ENCODE measurements at regions not wholly inside any gene's neighbourhood (a gene's known extent, or its start where the extent isn't known, plus 50 kb on each side); places are given as distances from the start of the nearest gene placed in this dataset.

DNA sequence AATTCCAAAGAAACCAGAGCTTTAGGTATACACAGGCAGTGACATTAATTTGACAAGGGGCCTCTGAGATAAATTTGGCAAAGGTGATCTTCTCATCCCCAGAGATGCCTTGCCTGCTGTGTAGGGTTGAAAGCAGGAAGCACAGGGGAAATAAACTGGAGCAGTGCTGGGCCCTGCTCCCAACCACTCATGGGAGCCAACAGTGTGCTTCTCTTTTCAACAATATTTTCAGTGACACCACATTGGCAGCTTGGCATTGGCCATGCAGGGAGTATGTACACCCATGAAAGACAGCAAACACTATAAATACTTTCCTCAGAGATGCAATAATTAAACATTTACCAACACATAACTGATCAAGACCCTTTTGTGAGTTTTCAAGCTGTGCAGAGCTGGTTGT, 90.7 kb upstream of the F13A1 start:
- H3K4me3 Mint-ChIP-seq (ENCODE audit: unreplicated experiment): no peak overlapping the region
- TF ChIP-seq, protein P1, sequence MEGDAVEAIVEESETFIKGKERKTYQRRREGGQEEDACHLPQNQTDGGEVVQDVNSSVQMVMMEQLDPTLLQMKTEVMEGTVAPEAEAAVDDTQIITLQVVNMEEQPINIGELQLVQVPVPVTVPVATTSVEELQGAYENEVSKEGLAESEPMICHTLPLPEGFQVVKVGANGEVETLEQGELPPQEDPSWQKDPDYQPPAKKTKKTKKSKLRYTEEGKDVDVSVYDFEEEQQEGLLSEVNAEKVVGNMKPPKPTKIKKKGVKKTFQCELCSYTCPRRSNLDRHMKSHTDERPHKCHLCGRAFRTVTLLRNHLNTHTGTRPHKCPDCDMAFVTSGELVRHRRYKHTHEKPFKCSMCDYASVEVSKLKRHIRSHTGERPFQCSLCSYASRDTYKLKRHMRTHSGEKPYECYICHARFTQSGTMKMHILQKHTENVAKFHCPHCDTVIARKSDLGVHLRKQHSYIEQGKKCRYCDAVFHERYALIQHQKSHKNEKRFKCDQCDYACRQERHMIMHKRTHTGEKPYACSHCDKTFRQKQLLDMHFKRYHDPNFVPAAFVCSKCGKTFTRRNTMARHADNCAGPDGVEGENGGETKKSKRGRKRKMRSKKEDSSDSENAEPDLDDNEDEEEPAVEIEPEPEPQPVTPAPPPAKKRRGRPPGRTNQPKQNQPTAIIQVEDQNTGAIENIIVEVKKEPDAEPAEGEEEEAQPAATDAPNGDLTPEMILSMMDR (IDR thresholded peaks at IDR 0.05; ENCODE audit: partially characterized antibody, unreplicated experiment): no peak
- no peaks in the 10 kb centered on the region for H3K9me3 Mint-ChIP-seq (ENCODE audit: unreplicated experiment)
- DNase-seq: no peak
- H3K27me3 Mint-ChIP-seq (ENCODE audit: unreplicated experiment): no peaks in the 10 kb centered on the region
- peaks cover 1% of the 10 kb centered on the region for H3K4me1 Mint-ChIP-seq (ENCODE audit: low read depth, unreplicated experiment)
- H3K27ac Mint-ChIP-seq (ENCODE audit: unreplicated experiment): no peak overlapping the region
- no peaks in the 10 kb centered on the region for H3K36me3 Mint-ChIP-seq (ENCODE audit: unreplicated experiment)

GRCh38 chr6:6412221-6412620, 91.8 kb upstream of the F13A1 start:
- H3K27me3 Mint-ChIP-seq (ENCODE audit: unreplicated experiment): no peaks in the 10 kb centered on the region
- H3K4me1 Mint-ChIP-seq (ENCODE audit: low read depth, unreplicated experiment): no peaks in the 10 kb centered on the region
- H3K36me3 Mint-ChIP-seq (ENCODE audit: unreplicated experiment): no peaks in the 10 kb centered on the region
- H3K4me3 Mint-ChIP-seq (ENCODE audit: unreplicated experiment): no peak overlapping the region
- TF ChIP-seq, protein P1 (IDR thresholded peaks at IDR 0.05; ENCODE audit: partially characterized antibody, unreplicated experiment): no peak
- no peak for DNase-seq
- H3K9me3 Mint-ChIP-seq (ENCODE audit: unreplicated experiment): no peaks in the 10 kb centered on the region
- H3K27ac Mint-ChIP-seq (ENCODE audit: unreplicated experiment): no peak overlapping the region

GRCh38 chr6:6412700-6413099, 92.2 kb upstream of the F13A1 start:
- H3K4me3 Mint-ChIP-seq (ENCODE audit: unreplicated experiment): no peak overlapping the region
- no peaks in the 10 kb centered on the region for H3K9me3 Mint-ChIP-seq (ENCODE audit: unreplicated experiment)
- DNase-seq: no peak
- no peak overlapping the region for H3K27ac Mint-ChIP-seq (ENCODE audit: unreplicated experiment)
- peaks cover 4% of the 10 kb centered on the region for H3K4me1 Mint-ChIP-seq (ENCODE audit: low read depth, unreplicated experiment)
- no peaks in the 10 kb centered on the region for H3K27me3 Mint-ChIP-seq (ENCODE audit: unreplicated experiment)
- no peaks in the 10 kb centered on the region for H3K36me3 Mint-ChIP-seq (ENCODE audit: unreplicated experiment)
- TF ChIP-seq, protein P1 (IDR thresholded peaks at IDR 0.05; ENCODE audit: partially characterized antibody, unreplicated experiment): no peak

DNA sequence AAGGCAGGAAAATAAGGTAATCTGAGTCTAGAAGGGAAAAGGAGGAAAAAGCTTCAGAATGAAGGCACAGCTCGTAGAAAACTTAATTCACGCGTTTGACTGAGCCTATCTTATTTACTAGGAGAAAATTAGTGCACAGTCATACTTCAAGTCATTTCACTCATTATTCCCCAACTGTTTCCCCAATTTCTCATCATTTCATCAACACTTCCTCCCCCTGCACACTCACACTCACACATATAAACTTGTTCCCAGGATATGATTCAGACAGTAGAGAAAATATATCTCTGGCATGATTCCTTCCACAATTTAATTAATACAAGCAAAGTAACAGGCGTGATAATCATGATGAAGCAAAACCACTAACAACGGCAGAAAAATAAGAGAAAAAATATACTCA, 94.5 kb upstream of the F13A1 start:
- TF ChIP-seq, protein P1 (IDR thresholded peaks at IDR 0.05; ENCODE audit: partially characterized antibody, unreplicated experiment): no peak
- Mint-ChIP-seq H3K4me3 (ENCODE audit: unreplicated experiment) (no peak overlapping the region), H3K4me1 (ENCODE audit: low read depth, unreplicated experiment) (peaks cover 4% of the 10 kb centered on the region), H3K36me3 (ENCODE audit: unreplicated experiment) (no peaks in the 10 kb centered on the region), H3K27me3 (ENCODE audit: unreplicated experiment) (no peaks in the 10 kb centered on the region), H3K9me3 (ENCODE audit: unreplicated experiment) (no peaks in the 10 kb centered on the region), H3K27ac (ENCODE audit: unreplicated experiment) (no peak overlapping the region)
- no peak for DNase-seq

DNA sequence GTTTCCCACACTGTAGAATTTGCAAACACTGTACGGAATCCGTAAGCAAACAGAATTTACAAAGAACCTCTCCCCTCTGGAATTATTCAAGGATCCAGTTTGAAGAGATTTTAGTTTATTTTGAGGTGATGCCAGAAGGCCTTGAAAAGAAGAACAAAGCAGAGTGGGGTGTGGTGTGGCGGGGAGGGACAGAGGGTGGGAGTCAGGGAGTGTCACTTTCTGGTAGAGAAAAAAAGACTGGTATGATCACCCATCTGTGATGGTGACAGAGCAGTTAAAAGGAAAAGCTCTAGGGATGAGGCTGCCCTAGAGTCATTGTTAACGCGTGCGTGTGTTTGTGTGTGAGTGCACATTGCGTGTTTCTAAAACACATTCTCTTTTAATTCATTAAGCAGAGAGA, 97.0 kb upstream of the F13A1 start:
- no peaks in the 10 kb centered on the region for H3K9me3 Mint-ChIP-seq (ENCODE audit: unreplicated experiment)
- H3K4me1 Mint-ChIP-seq (ENCODE audit: low read depth, unreplicated experiment): peaks cover 4% of the 10 kb centered on the region
- H3K27me3 Mint-ChIP-seq (ENCODE audit: unreplicated experiment): no peaks in the 10 kb centered on the region
- no peaks in the 10 kb centered on the region for H3K36me3 Mint-ChIP-seq (ENCODE audit: unreplicated experiment)
- no peak overlapping the region for H3K4me3 Mint-ChIP-seq (ENCODE audit: unreplicated experiment)
- TF ChIP-seq, protein P1 (IDR thresholded peaks at IDR 0.05; ENCODE audit: partially characterized antibody, unreplicated experiment): no peak
- DNase-seq: no peak
- H3K27ac Mint-ChIP-seq (ENCODE audit: unreplicated experiment): no peak overlapping the region

Measured in glutamatergic neuron (in vitro differentiated cells).